Uterus (tissue), 3 donors: ENCODE measurements at regions not wholly inside any gene's neighbourhood (a gene's known extent, or its start where the extent isn't known, plus 50 kb on each side); places are given as distances from the start of the nearest gene placed in this dataset.
"Not testable (repeated sequence)": the region's sequence is repeated elsewhere in the genome, so short reads cannot be mapped to it uniquely, and the experiment has no call there.

Experiments
- DNase-seq, 2 donors: peaks; one replicate each; pipeline ENCODE4 v3.0.0-alpha.2; 2019 to 2020
- H3K27ac ChIP-seq, 2 donors: fragments of 200-600 bp; sonication (generic); 1 replicate in 1 of 2; 2 replicates in 1 of 2; pipeline ENCODE4 v1.5.1; 2016 to 2018
- H3K27me3 ChIP-seq, 2 donors: fragments of 200-600 bp; sonication (generic); one replicate each; pipeline ENCODE4 v1.5.1; 2018 to 2019; ENCODE audit warnings: control low read depth in 1 of 2
- H3K36me3 ChIP-seq, 2 donors: fragments of 200-600 bp; sonication (generic); one replicate each; pipeline ENCODE4 v1.5.1; 2019; ENCODE audit warnings: control low read depth in 1 of 2
- H3K4me1 ChIP-seq, 2 donors: fragments of 200-600 bp; sonication (generic); one replicate each; pipeline ENCODE4 v1.5.1; 2018 to 2019; ENCODE audit warnings: control low read depth in 1 of 2
- H3K4me3 ChIP-seq, 2 donors: fragments of 200-600 bp; sonication (generic); 1 replicate in 1 of 2; 2 replicates in 1 of 2; pipeline ENCODE4 v1.5.1; 2018 to 2019; ENCODE audit warnings: mild to moderate bottlenecking in 1 of 2
- H3K9me3 ChIP-seq, 2 donors: fragments of 200-600 bp; sonication (generic); one replicate each; pipeline ENCODE4 v1.5.1; 2019; ENCODE audit warnings: control low read depth in 1 of 2
- POLR2A ChIP-seq, 2 donors: fragments of 450-650 bp; IDR thresholded peaks; one replicate each; pipeline ENCODE4 v1.6.1; 2016; ENCODE audit warnings: antibody characterized with exemption in 2 of 2, mild to moderate bottlenecking in 1 of 2, moderate library complexity in 1 of 2
- intact Hi-C: fragments of 100-400 bp; cut with DNase I; formaldehyde crosslinking; loops from one replicate; pipeline ENCODE4 v1.15.1; 2023; ENCODE audit warnings: low total_unique reads
- TF ChIP-seq, protein P1 (sequence below), 4 experiments: fragments of 200-600 bp in 2 of 4; fragments of 450-650 bp in 2 of 4; sonication (generic) in 2 of 4; IDR thresholded peaks; one replicate each; pipeline ENCODE4 v1.5.1; 2016 to 2019; ENCODE audit warnings: antibody characterized with exemption in 4 of 4, mild to moderate bottlenecking in 2 of 4, moderate library complexity in 1 of 4
- donor health status: DM: yes; HTN: yes; CAD: no.

DNA sequence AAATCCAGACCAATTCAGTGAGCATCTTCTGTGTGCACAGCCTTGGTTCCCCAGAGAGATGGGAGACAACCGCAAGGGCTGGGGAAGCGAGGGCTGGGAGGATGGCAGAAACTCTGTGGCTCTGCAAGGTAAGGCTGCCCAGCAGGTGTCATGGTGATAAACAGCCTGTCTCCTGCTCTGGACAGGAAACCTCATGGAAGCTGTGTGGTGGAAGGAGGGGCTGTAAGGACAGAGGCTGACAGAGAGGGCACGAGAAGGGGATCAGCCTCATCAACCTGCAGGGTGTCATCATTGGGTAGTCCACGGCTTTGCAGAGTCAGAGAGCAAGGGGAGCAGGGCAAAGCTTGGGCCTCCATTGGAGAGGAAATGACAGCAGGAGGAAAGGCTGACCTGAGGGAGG lies 138.4 kb upstream of the CADM1 start:
- Histone ChIP-seq H3K27ac (no peak overlapping the region), H3K9me3 (no peaks in the 10 kb centered on the region), H3K36me3 (no peaks in the 10 kb centered on the region), H3K4me3 (no peak overlapping the region), H3K27me3 (no peaks in the 10 kb centered on the region), H3K4me1 (no peaks in the 10 kb centered on the region)
- no peak for DNase-seq
- no peak for TF ChIP-seq POLR2A (IDR thresholded peaks at IDR 0.05)
- TF ChIP-seq, protein P1, sequence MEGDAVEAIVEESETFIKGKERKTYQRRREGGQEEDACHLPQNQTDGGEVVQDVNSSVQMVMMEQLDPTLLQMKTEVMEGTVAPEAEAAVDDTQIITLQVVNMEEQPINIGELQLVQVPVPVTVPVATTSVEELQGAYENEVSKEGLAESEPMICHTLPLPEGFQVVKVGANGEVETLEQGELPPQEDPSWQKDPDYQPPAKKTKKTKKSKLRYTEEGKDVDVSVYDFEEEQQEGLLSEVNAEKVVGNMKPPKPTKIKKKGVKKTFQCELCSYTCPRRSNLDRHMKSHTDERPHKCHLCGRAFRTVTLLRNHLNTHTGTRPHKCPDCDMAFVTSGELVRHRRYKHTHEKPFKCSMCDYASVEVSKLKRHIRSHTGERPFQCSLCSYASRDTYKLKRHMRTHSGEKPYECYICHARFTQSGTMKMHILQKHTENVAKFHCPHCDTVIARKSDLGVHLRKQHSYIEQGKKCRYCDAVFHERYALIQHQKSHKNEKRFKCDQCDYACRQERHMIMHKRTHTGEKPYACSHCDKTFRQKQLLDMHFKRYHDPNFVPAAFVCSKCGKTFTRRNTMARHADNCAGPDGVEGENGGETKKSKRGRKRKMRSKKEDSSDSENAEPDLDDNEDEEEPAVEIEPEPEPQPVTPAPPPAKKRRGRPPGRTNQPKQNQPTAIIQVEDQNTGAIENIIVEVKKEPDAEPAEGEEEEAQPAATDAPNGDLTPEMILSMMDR (IDR thresholded peaks at IDR 0.05) = no peak
- intact Hi-C loops = no loop called here

DNA sequence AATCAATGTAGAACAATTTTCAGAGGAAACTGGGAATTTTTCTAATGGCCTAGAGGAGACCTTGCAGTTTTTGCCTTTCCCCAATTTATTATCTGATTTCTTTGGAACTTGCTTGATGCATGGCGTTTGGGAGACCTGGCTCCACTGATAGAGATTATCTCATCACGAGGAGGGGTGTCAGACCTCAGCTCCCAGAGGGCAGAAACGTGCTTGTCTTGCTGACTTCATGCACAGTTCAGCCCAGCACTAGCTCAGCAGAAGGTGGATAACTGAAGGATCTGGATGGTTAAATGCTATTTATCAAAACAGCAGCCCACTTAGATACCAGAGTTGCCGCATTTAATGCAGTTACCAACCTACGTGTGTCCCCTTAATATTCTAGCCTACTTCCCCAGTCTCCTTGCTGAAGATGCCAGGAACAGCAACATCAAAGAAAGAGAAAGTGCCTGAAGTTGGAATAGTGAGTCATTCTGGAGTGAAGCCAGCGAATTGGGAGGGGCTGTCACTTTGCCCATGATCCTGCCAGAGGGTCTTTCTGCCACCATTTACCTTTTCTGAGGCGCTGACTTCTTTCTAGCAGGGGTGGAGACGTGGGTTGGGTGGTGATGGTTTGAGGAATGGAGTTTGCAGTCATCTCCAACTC lies 133.5 kb upstream of the CADM1 start:
- Histone ChIP-seq H3K36me3 (no peaks in the 10 kb centered on the region), H3K9me3 (no peaks in the 10 kb centered on the region), H3K27me3 (no peaks in the 10 kb centered on the region), H3K4me3 (no peak overlapping the region), H3K4me1 (no peaks in the 10 kb centered on the region), H3K27ac (no peak overlapping the region)
- DNase-seq = no peak
- no peak for TF ChIP-seq POLR2A (IDR thresholded peaks at IDR 0.05)
- TF ChIP-seq, protein P1 (IDR thresholded peaks at IDR 0.05) = no peak
- intact Hi-C loops = no loop called here

DNA sequence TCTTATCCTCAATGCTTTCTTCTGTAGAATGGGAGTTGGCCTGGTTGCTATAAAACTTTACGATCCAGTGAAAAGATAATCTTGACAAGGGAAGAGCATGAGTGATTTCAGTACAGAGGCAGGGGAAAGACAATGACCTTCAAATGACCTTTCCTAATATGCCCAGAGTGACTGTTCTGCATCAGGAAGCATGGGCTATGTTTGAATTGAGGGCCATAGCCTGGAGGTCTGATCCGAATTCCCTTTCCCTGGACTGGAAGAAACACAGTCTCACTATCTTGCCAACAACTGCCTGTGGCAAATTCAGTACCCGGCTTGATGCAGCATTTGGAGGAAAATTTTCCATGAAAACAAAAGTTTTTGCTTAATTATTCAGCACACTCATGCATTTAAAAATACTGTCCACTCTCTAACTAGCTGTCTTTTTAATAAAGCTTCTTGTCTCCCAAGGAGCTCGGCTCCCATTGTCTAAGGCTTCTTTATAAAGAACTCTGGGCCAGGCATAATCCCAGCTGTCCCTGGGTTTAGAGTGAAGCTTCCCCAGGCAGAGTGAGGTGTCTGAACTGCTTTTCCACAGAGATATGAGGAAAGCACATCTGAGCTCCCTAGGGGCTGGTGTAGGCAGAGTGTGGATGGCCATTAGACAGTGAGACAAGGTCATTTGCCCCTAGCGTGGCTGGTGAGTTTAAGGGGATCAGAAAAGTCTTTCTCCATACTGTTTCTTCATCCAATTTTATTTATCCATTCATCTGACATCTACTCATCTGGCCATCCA lies 132.7 kb upstream of the CADM1 start:
- Histone ChIP-seq H3K4me1 (no peaks in the 10 kb centered on the region), H3K4me3 (no peak overlapping the region), H3K27ac (no peak overlapping the region), H3K27me3 (no peaks in the 10 kb centered on the region), H3K9me3 (no peaks in the 10 kb centered on the region), H3K36me3 (no peaks in the 10 kb centered on the region)
- TF ChIP-seq, protein P1 (IDR thresholded peaks at IDR 0.05) = no peak
- TF ChIP-seq POLR2A (IDR thresholded peaks at IDR 0.05) = no peak
- intact Hi-C loops = no loop called here
- DNase-seq = no peak

GRCh38 chr11:115633977-115634376 lies 129.8 kb upstream of the CADM1 start:
- H3K36me3 ChIP-seq, H3K4me1 ChIP-seq, H3K27me3 ChIP-seq, H3K9me3 ChIP-seq, H3K27ac ChIP-seq, DNase-seq, intact Hi-C loops, H3K4me3 ChIP-seq: not testable (repeated sequence)

DNA sequence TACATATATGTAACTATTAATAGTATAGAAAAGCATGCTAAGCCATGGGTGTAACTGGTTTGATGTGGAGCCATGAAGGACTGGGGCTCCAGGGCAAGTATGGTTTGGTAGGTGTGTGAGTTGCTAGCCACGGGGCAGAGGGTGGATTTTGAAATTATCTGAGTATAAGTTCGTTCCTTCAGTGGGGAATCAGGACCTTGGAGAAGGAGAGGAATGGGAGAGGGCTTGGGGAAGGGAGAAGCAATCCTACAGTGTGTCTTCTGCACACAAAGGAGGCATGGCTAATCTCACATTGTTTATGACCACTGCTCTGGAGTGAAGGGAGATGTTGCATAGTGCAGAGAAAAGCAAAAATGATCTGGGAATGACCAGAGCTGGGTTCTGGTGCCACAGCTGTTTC lies 127.8 kb upstream of the CADM1 start:
- intact Hi-C loops = no loop called here
- Histone ChIP-seq H3K4me3 (no peak overlapping the region), H3K4me1 (no peaks in the 10 kb centered on the region), H3K27ac (no peak overlapping the region), H3K27me3 (no peaks in the 10 kb centered on the region), H3K9me3 (no peaks in the 10 kb centered on the region), H3K36me3 (no peaks in the 10 kb centered on the region)
- DNase-seq = no peak
- TF ChIP-seq POLR2A (IDR thresholded peaks at IDR 0.05) = no peak
- TF ChIP-seq, protein P1 (IDR thresholded peaks at IDR 0.05) = no peak
